Transverse colon (tissue), 4 donors: ENCODE measurements at regions not wholly inside any gene's neighbourhood (a gene's known extent, or its start where the extent isn't known, plus 50 kb on each side); places are given as distances from the start of the nearest gene placed in this dataset.

ENCODE experiments used
- DNase-seq: peaks from one replicate; pipeline ENCODE4 v3.0.0-alpha.2; 2019
- H3K27ac ChIP-seq, 4 donors: fragments of 200-600 bp; sonication (generic); 2 replicates each; pipeline ENCODE4 v1.5.1; 2016 to 2018; ENCODE audit warnings: inconsistent platforms in 4 of 4
- H3K27me3 ChIP-seq: fragments of 200-600 bp; sonication (generic); 2 replicates; pipeline ENCODE4 v1.5.1; 2017; ENCODE audit warnings: inconsistent platforms
- H3K36me3 ChIP-seq, 4 donors: fragments of 200-600 bp; sonication (generic); 2 replicates each; pipeline ENCODE4 v1.5.1; 2017 to 2019; ENCODE audit warnings: inconsistent platforms in 4 of 4
- H3K4me1 ChIP-seq, 4 donors: fragments of 200-600 bp; sonication (generic); 2 replicates each; pipeline ENCODE4 v1.5.1; 2017 to 2020; ENCODE audit warnings: inconsistent platforms in 4 of 4
- H3K4me3 ChIP-seq, 4 donors: fragments of 200-600 bp; sonication (generic); 1 replicate in 1 of 4; 2 replicates in 3 of 4; pipeline versions ENCODE4 v1.5.1 to v1.6.1; 2017 to 2019; ENCODE audit warnings: inconsistent platforms in 4 of 4
- H3K9me3 ChIP-seq, 2 donors: fragments of 200-600 bp; sonication (generic); 2 replicates each; pipeline ENCODE4 v1.5.1; 2017 to 2019; ENCODE audit warnings: inconsistent platforms in 2 of 2
- EP300 ChIP-seq: sonication (generic); formaldehyde crosslinking; IDR thresholded peaks from one replicate; pipeline ENCODE4 v1.6.1; 2017; ENCODE audit warnings: antibody characterized with exemption, low read depth
- POLR2A ChIP-seq: fragments of 450-650 bp; IDR thresholded peaks from one replicate; pipeline ENCODE4 v1.6.1; 2016; ENCODE audit warnings: antibody characterized with exemption, mild to moderate bottlenecking, moderate library complexity
- POLR2AphosphoS5 ChIP-seq, 3 donors: sonication (generic); formaldehyde crosslinking; IDR thresholded peaks; one replicate each; pipeline ENCODE4 v1.6.1; 2016; ENCODE audit warnings: antibody characterized with exemption in 3 of 3
- WGBS, 2 donors: methylation state at CpG; one replicate each; pipeline ENCODE4 v1.1.5; 2018; ENCODE audit warnings: low coverage in 1 of 2; 5-methylcytosine and 5-hydroxymethylcytosine counted together
- in situ Hi-C, 4 donors: fragments of 200-750 bp; cut with MboI; loops; one replicate each; pipeline versions ENCODE4 v1.15.0 to v1.15.1; 2017; ENCODE audit warnings: low sequenced_read_pairs in 3 of 4, low pct_ligation_motif_present in 1 of 4, low pct_unique_long_range_greater_than_20kb in 1 of 4
- intact Hi-C: fragments of 100-400 bp; cut with DNase I; formaldehyde crosslinking; loops from one replicate; pipeline ENCODE4 v1.15.1; 2023; ENCODE audit warnings: low total_unique reads
- TF ChIP-seq, protein P1 (sequence below), 5 experiments: fragments of 200-600 bp in 3 of 5; fragments of 450-650 bp in 2 of 5; sonication (generic) in 3 of 5; IDR thresholded peaks; 1 replicate in 2 of 5; 2 replicates in 3 of 5; pipeline ENCODE4 v1.5.1; 2016 to 2017; ENCODE audit warnings: antibody characterized with exemption in 5 of 5, inconsistent platforms in 3 of 5, mild to moderate bottlenecking in 2 of 5, moderate library complexity in 1 of 5

DNA sequence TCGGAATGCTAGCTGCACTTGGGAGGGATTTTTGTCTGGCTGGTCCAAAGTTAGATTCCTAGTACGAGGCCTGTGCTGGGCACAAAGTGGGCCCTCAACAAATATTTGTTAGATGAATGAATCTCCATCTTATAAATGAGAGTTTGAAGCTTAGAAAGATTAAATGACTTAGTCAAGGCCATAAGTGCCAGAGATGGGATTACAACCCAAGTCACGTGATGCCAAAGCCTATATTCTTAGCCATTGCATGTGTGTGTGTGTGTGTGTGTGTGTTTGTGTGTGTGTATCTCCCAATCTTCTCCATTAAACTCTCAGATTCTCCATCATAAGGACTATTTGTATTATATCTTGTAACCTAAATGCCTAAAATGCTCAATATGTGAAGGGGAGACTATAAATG is 130.8 kb upstream of the MAP1B start:
- DNase-seq: no peak
- intact Hi-C loops (no loop called here), in situ Hi-C loops (no loop called here)
- H3K4me1 ChIP-seq: peaks cover 0 to 7% (median 2%) of the 10 kb centered on the region in 4 donors
- H3K27me3 ChIP-seq: no peaks in the 10 kb centered on the region
- 80 to 100% methylated on average over 1 to 3 of the region's 3 CpGs for WGBS, 2 donors
- H3K36me3 ChIP-seq: no peaks in the 10 kb centered on the region
- H3K4me3 ChIP-seq: no peak overlapping the region
- H3K27ac ChIP-seq: no peak overlapping the region
- no peaks in the 10 kb centered on the region for H3K9me3 ChIP-seq
- TF ChIP-seq, protein P1, sequence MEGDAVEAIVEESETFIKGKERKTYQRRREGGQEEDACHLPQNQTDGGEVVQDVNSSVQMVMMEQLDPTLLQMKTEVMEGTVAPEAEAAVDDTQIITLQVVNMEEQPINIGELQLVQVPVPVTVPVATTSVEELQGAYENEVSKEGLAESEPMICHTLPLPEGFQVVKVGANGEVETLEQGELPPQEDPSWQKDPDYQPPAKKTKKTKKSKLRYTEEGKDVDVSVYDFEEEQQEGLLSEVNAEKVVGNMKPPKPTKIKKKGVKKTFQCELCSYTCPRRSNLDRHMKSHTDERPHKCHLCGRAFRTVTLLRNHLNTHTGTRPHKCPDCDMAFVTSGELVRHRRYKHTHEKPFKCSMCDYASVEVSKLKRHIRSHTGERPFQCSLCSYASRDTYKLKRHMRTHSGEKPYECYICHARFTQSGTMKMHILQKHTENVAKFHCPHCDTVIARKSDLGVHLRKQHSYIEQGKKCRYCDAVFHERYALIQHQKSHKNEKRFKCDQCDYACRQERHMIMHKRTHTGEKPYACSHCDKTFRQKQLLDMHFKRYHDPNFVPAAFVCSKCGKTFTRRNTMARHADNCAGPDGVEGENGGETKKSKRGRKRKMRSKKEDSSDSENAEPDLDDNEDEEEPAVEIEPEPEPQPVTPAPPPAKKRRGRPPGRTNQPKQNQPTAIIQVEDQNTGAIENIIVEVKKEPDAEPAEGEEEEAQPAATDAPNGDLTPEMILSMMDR (IDR thresholded peaks at IDR 0.05): no peak
- no peak for TF ChIP-seq EP300
- no peak for TF ChIP-seq POLR2A
- no peak for TF ChIP-seq POLR2AphosphoS5 (IDR thresholded peaks at IDR 0.05)

DNA sequence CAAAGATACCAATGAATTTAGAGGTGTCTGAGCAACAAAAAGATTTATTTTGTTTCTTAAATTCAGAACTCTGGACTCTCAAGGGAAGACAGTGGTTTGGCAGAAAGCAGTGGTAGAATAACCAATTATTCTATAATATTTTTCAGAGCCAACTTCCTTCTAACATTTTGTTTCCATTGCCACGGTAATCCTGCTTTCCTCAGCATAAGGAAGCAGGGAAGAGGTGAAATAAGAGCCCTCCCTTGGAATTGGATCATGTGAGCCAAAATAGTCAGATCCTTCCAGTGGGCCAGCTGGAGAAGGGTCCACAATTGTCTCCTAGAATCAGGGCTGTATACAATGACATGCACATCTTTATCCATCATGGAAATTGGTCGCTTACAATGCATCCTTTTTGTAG is 130.0 kb upstream of the MAP1B start:
- 14 to 63% methylated on average over 1 to 2 of the region's 2 CpGs for WGBS, 2 donors

DNA sequence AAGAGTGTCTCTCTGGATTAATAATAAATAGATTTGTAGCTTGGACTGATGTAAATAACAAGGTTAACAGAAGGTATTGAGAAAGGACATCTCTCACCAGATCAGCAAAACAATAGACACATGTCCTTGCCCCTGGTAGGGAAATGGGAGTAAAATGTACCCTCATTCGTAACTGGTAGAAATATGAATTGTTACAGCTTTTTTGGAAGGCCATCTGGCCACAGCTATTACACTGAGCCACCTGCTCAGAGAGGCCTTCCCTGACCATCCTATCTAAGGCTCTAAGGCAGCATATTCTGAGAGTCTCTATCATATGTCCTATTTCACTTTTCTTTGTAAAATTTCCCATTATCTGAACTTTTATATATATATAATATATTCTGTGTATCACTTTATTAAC is 129.1 kb upstream of the MAP1B start:
- Histone ChIP-seq H3K4me3 (no peak overlapping the region), H3K27ac (no peak overlapping the region), H3K36me3 (no peaks in the 10 kb centered on the region), H3K9me3 (peaks cover 0 to 4% of the 10 kb centered on the region in 2 donors), H3K27me3 (no peaks in the 10 kb centered on the region), H3K4me1 (peaks cover 0 to 7% (median under 1%) of the 10 kb centered on the region in 4 donors)
- WGBS, 2 donors: 83% methylated on average over 1 of the region's 1 CpG; no CpG with 5 or more reads in 1 of the 2 donors
- no peak for DNase-seq
- TF ChIP-seq EP300 (no peak), POLR2A (no peak), POLR2AphosphoS5 (IDR thresholded peaks at IDR 0.05) (no peak)
- TF ChIP-seq, protein P1 (IDR thresholded peaks at IDR 0.05): no peak
- in situ Hi-C loops: no loop called here
- intact Hi-C loops: no loop called here

More for the DNA sequence above, 130.0 kb upstream of the MAP1B start:
- intact Hi-C loops (no loop called here), in situ Hi-C loops (no loop called here)
- no peak for DNase-seq
- Histone ChIP-seq H3K4me1 (peaks cover 0 to 7% (median 2%) of the 10 kb centered on the region in 4 donors), H3K27ac (no peak overlapping the region), H3K4me3 (no peak overlapping the region), H3K36me3 (no peaks in the 10 kb centered on the region), H3K27me3 (no peaks in the 10 kb centered on the region), H3K9me3 (peaks cover 0 to 3% of the 10 kb centered on the region in 2 donors)
- TF ChIP-seq EP300: no peak
- no peak for TF ChIP-seq POLR2AphosphoS5 (IDR thresholded peaks at IDR 0.05)
- TF ChIP-seq, protein P1 (IDR thresholded peaks at IDR 0.05): no peak
- TF ChIP-seq POLR2A: no peak

DNA sequence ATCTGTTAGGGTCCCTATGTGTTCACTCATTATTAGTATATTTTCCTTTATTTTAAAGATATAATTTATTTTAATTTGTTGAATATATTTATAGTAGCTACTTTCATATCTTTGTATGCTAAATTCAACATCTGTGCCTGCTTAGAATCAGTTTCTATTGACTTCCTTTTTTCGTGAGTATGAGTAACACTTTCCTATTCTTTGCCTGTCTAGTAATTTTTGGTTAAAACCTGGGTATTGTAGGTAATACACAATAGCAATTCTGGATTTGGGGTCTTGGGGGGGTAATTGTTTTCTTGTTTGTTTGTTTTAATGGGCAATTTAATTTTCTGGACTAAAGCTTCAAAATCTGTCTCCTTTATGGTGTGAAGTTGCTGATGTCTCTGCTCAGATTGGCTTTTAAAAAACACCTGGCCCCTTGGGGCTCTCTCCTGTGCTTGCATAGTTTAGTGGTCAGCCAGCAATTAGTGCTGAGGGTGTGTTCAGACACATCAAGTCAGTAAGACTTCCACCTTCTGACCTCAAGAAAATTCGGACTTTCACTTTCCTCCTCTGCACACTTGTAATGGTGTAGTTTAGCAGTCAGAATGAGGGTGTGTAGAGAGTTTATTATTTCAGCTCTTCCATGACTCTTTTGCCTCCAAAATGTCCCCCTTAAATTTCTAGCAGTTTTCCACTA is 124.4 kb upstream of the MAP1B start:
- intact Hi-C loops (no loop called here), in situ Hi-C loops (no loop called here)
- no peak overlapping the region for H3K27ac ChIP-seq
- TF ChIP-seq EP300: no peak
- TF ChIP-seq, protein P1 (IDR thresholded peaks at IDR 0.05): no peak
- TF ChIP-seq POLR2A: no peak
- no peak for TF ChIP-seq POLR2AphosphoS5 (IDR thresholded peaks at IDR 0.05)
- H3K4me3 ChIP-seq: no peak overlapping the region
- H3K36me3 ChIP-seq: no peaks in the 10 kb centered on the region
- H3K4me1 ChIP-seq: no peaks in the 10 kb centered on the region
- 56 to 69% methylated on average over 2 of the region's 2 CpGs for WGBS, 2 donors
- H3K9me3 ChIP-seq: peaks cover 0 to 4% of the 10 kb centered on the region in 2 donors
- no peak for DNase-seq
- no peaks in the 10 kb centered on the region for H3K27me3 ChIP-seq
